Endothelial cell of umbilical vein (primary cell): ENCODE measurements at regions not wholly inside any gene's neighbourhood (a gene's known extent, or its start where the extent isn't known, plus 50 kb on each side); places are given as distances from the start of the nearest gene placed in this dataset.

ENCODE experiments used
- EZH2 ChIP-seq: IDR thresholded peaks from 2 replicates; pipeline ENCODE4 v1.6.1; 2012; ENCODE audit warnings: borderline replicate concordance, low read depth, mild to moderate bottlenecking, moderate library complexity, low read length, inconsistent platforms; ENCODE audit not compliant: severe bottlenecking
- FOS ChIP-seq: IDR thresholded peaks from 2 replicates; pipeline ENCODE4 v1.6.1; 2011; ENCODE audit warnings: mild to moderate bottlenecking, low read length, moderate library complexity, borderline replicate concordance; ENCODE audit not compliant: insufficient read depth
- JUN ChIP-seq: IDR thresholded peaks from 2 replicates; pipeline ENCODE4 v1.6.1; 2011; ENCODE audit warnings: borderline replicate concordance, low read depth; ENCODE audit not compliant: insufficient read length, insufficient read depth
- POLR2A ChIP-seq: IDR thresholded peaks from 2 replicates; pipeline ENCODE4 v1.6.1; 2012; ENCODE audit warnings: low read depth, mild to moderate bottlenecking, control low read depth, low read length
- POLR2AphosphoS5 ChIP-seq: IDR thresholded peaks from 2 replicates; pipeline ENCODE4 v1.6.1; 2012; ENCODE audit warnings: low read depth, mild to moderate bottlenecking, control low read depth, low read length, moderate library complexity; ENCODE audit not compliant: insufficient read depth
- TF ChIP-seq, protein P1 (sequence below), 2 donors: IDR thresholded peaks; 1 replicate in 1 of 2; 2 replicates in 1 of 2; pipeline ENCODE4 v1.5.1; 2011; ENCODE audit warnings: low read length in 2 of 2, mild to moderate bottlenecking in 2 of 2, moderate library complexity in 2 of 2, control low read depth in 1 of 2, inconsistent platforms in 1 of 2, low read depth in 1 of 2; ENCODE audit not compliant: insufficient read depth in 1 of 2; ENCODE audit errors: extremely low read depth in 1 of 2

DNA sequence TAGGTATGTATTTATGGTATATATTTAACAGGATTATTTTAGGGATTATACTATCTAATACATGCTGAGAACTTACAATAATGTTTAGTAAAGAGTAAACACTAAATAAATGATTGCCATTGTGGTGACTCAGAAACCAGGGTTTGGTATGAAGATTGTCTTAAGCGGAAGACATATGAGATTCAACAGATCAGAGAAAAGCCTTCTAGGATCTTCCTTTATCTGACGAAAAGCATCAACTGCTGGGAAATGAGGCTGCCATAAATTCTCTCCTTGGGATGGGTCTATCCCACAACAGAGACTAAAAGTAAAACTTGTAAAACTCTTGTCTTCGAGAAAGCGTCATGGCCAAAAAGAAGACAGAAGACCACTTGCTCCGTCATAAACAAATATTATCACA lies 1352.2 kb upstream of the EPHA6 start:
- TF ChIP-seq FOS = no peak
- TF ChIP-seq POLR2A = no peak
- TF ChIP-seq, protein P1, sequence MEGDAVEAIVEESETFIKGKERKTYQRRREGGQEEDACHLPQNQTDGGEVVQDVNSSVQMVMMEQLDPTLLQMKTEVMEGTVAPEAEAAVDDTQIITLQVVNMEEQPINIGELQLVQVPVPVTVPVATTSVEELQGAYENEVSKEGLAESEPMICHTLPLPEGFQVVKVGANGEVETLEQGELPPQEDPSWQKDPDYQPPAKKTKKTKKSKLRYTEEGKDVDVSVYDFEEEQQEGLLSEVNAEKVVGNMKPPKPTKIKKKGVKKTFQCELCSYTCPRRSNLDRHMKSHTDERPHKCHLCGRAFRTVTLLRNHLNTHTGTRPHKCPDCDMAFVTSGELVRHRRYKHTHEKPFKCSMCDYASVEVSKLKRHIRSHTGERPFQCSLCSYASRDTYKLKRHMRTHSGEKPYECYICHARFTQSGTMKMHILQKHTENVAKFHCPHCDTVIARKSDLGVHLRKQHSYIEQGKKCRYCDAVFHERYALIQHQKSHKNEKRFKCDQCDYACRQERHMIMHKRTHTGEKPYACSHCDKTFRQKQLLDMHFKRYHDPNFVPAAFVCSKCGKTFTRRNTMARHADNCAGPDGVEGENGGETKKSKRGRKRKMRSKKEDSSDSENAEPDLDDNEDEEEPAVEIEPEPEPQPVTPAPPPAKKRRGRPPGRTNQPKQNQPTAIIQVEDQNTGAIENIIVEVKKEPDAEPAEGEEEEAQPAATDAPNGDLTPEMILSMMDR (IDR thresholded peaks at IDR 0.05; ENCODE audit: extremely low read depth in 1 of 2, insufficient read depth in 1 of 2, low read depth in 1 of 2, low read length in 2 of 2) = no peak
- no peak for TF ChIP-seq EZH2
- no peak for TF ChIP-seq JUN
- TF ChIP-seq POLR2AphosphoS5 = no peak
